GM12874 (cell line): ENCODE measurements at regions not wholly inside any gene's neighbourhood (a gene's known extent, or its start where the extent isn't known, plus 50 kb on each side); places are given as distances from the start of the nearest gene placed in this dataset.

Source experiments
- CTCF ChIP-seq: IDR thresholded peaks from 2 replicates; pipeline ENCODE4 v1.5.1; 2011; ENCODE audit warnings: low read depth, mild to moderate bottlenecking, control low read depth, low read length, moderate library complexity; ENCODE audit not compliant: insufficient read depth

GRCh38 chr10:47193666-47194065 is 106.3 kb upstream of the GDF10 start:
- no peak for TF ChIP-seq CTCF

- TF ChIP-seq CTCF, result no peak
Measured at GRCh38 chr10:47195274-47195885, 104.6 kb upstream of the GDF10 start.

- TF ChIP-seq CTCF, result no peak
Measured at GRCh38 chr10:47196691-47197090, 103.3 kb upstream of the GDF10 start.

GRCh38 chr10:47198221-47198620 is 101.8 kb upstream of the GDF10 start:
- TF ChIP-seq CTCF, result no peak

DNA sequence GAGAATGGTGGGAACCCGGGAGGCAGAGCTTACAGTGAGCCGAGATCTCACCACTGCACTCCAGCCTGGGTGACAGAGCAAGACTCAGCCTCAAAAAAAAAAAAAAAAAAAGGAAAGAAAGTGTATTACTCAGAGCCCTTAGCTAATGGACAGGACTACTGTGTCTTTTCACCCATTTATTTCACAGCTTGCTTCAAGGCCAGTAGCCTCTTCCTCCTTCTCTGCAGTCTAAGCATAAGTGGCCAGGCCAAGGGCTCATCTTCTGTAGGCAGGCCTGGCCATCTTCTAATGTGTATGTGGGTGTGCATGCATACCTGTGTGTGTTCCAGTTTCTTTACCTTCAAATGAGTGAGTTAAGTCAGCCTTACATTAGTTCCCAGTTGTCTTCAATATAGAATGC is 94.8 kb upstream of the GDF10 start:
- no peak for TF ChIP-seq CTCF

- TF ChIP-seq CTCF, result no peak
Measured at GRCh38 chr10:47206449-47207280, 93.3 kb upstream of the GDF10 start.

- no peak for TF ChIP-seq CTCF
Measured at GRCh38 chr10:47207281-47207615, 92.7 kb upstream of the GDF10 start.
